OCI-LY7 (cell line): ENCODE measurements at regions not wholly inside any gene's neighbourhood (a gene's known extent, or its start where the extent isn't known, plus 50 kb on each side); places are given as distances from the start of the nearest gene placed in this dataset.

Source experiments
- CTCF ChIP-seq: fragments of 200-600 bp; sonication (generic); conservative IDR thresholded peaks from 2 replicates; pipeline ENCODE4 v1.5.1; 2014; ENCODE audit warnings: mild to moderate bottlenecking, antibody characterized with exemption, low read length, moderate library complexity, mixed read lengths
- EZH2phosphoT487 ChIP-seq: fragments of 200-600 bp; sonication (generic); IDR thresholded peaks from 2 replicates; pipeline ENCODE4 v1.6.1; 2018; ENCODE audit warnings: low read depth, borderline replicate concordance, mild to moderate bottlenecking, mixed run types, antibody characterized with exemption, low read length, moderate library complexity, mixed read lengths

GRCh38 chr12:89909753-89910152 lies 201.1 kb upstream of the ATP2B1 start:
- no peak for TF ChIP-seq CTCF
- no peak for TF ChIP-seq EZH2phosphoT487
